GM20431 (cell line): ENCODE measurements at regions not wholly inside any gene's neighbourhood (a gene's known extent, or its start where the extent isn't known, plus 50 kb on each side); places are given as distances from the start of the nearest gene placed in this dataset.

ENCODE experiments used
- in situ Hi-C: fragments of 300-500 bp; cut with MseI, MboI; formaldehyde crosslinking; loops from one replicate; pipeline ENCODE4 v1.15.0; 2020; ENCODE audit warnings: low sequenced_read_pairs; ENCODE audit not compliant: unreplicated experiment

- in situ Hi-C loops: no loop called here
Measured at GRCh38 chr1:87219141-87219540, 109.5 kb upstream of the LMO4 start.

- in situ Hi-C loops: no loop called here
Measured at GRCh38 chr1:87219626-87220025, 109.1 kb upstream of the LMO4 start.

- in situ Hi-C loops: no loop called here
Measured at GRCh38 chr1:87220993-87221392, 107.7 kb upstream of the LMO4 start.

DNA sequence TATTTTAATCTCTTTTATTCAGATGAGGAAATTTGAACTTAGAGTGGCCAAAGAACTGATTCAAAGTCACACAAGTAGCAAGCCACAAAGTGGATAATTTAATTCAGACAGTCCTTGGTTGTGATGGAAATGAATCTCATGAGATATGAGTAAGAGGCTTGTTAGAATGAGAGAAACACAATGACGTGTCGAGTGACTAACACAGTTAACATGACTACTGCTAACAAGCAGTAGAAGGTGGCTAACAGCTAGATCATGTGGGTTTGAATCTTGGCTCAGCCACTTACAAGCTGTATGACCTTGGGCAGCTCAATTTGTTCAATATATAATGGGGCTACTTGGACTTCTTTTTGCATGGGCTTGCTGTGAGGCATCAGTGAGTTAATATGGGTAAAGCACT, 104.5 kb upstream of the LMO4 start:
- in situ Hi-C loops: no loop called here

DNA sequence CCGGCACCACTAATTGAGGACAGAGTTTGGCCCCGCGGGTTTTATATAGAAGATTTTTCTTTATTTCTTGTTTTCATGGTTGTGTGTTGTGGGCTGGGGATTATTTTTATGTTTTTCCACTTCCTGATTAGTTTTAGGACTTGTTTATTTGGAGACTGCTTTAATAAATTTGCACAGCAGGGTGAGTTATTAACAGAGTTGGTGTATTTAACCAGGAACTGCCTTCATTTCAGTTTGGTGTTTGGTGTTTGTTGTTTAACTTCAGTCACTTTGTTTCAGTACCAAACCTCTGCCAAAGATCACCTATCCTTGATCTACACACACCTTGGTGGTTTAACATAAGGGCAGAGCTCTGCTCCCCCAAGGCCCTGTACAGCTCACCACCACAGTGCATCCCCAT, 103.5 kb upstream of the LMO4 start:
- in situ Hi-C loops: no loop called here

DNA sequence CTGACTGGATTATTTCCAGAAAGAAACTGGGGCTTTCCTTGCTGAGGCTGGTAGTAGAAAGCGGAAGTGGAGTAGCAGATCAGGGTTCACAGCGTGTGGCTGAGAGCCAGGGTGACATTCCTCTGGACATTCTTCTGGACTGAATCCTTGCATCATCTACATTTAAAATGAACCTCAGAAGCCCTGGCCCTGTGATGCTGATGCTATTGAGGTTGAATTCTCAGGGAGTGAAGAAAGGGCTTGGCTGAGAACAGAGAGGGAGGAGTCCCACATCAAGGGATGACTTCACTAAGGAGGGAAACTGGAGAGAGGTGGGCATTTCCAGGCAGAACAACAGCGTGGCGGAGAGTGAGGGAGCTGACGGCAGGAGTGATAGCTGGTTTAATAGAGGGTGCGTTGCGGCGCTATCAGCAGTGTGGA, 102.3 kb upstream of the LMO4 start:
- in situ Hi-C loops: no loop called here

DNA sequence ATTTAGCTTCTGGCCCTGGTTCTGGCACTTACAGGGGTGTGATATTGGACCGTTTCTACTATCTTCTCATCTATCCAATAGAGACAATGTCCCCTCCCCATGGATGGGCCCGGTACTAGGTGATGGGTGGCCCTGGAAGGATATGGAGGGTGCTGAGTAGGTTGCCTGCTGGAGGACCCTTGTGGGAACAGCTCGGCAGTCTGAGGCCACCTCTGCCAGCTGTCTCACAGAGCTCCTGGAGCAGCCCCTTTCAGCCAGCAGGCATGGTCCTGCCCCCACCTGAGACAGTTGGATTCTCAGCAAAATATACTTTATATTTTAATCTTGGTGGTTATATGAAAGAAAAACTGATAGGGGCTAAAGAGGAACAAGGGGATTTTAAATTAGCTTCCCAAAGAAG, 101.0 kb upstream of the LMO4 start:
- in situ Hi-C loops: no loop called here

GRCh38 chr1:87230501-87230900, 98.2 kb upstream of the LMO4 start:
- in situ Hi-C loops: no loop called here

DNA sequence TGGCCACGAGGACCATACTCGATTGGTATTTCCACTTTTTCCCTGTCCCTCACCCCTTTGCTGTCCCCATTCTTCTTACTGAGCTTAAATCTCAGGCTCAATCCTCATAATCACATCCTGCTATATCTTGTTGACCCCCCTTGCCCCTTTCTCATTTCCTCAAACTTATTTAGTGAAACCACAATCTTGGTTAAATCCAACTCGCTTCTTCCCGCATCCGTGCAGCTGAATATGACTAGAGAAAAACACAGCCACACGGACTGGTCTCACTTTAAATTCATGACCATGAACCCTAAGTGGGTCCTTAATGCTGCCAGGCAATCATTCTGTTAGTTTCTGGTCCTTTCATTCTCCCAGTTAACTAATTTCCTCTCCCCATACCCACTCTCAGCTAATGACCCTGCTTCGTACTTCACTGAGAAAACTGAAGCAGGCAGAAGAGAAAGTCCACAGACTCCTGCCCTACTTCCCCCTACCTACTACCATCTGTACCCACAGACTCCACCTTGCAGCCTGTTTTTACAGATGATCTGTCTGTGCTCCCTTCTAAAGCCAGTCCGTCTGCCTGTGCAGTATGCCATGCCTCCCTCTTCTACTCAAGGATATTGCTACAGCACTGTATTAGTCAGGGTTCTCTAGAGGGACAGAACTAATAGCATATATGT, 96.8 kb upstream of the LMO4 start:
- in situ Hi-C loops: no loop called here

DNA sequence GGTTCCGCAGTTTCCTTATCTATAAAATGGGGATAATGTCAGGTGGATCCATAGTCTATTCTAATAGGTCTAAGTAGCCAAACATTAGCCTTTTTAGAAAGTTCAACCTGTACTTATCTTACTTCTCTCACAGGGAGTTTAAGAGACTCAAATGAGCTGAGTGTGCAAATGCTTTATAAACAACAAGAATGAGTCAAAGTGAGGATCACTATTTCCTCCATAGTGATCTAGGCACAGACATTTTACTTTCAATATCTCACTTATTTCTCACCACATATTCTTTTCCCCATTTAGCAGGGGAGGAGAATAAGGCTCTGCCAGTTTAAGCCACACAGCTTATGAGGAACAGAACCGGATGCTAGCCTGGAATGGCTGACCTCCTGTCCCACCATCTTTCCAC, 92.1 kb upstream of the LMO4 start:
- in situ Hi-C loops: no loop called here

GRCh38 chr1:87239997-87240605, 88.6 kb upstream of the LMO4 start:
- in situ Hi-C loops: no loop called here

GRCh38 chr1:87240661-87241285, 87.9 kb upstream of the LMO4 start:
- in situ Hi-C loops: no loop called here

DNA sequence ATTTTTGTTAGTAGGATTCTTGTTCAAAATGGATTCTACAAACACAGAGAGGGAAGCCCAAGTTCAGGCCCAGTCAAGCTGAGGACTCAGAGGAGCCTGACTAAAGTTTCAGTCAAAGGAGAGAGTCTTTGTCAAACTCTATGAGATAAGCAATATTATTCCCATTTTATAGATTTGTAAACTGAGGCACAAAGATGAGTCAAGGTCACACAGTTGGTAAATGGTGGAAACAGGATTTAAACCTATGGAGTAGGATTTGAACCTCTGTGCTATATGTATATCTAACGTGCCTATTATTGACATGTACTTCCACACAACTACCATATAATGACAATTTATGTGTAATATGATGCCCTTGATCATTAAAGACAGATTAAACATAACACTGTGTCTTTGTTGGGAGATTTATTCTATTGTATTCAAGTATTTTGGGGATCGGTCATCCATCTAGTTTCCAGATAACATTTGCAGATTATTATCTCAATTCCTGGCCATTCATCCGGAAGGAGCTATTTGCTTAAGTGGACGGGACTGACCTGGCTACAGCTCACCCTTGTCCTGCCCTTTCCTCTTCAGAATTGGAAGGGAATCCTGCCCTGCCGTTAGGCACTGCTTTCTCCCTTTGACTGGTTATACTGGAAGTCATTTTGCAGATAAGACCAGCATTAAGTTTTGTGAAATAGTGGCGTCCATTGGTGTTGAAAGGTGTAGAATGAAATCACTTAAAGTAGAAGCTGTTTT, 86.1 kb upstream of the LMO4 start:
- in situ Hi-C loops: no loop called here

DNA sequence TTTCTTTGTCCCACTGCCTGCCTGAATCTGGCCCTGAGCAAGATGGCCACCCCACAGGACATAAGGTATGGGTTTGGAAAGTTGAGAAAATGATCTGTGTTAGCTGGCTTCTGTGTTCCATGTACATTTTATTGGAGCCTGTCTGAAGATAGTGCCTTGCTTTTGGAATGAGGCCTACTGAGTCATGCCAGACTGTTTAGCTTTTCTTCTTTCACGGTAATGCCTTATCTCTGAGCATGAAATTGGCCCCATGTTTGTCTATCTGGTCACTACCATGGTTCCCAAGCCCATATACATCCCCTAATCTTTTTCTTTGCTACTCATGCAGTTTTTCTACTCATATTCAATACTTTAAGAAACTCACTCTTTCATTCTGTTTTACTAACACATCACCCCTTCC, 85.1 kb upstream of the LMO4 start:
- in situ Hi-C loops: no loop called here

DNA sequence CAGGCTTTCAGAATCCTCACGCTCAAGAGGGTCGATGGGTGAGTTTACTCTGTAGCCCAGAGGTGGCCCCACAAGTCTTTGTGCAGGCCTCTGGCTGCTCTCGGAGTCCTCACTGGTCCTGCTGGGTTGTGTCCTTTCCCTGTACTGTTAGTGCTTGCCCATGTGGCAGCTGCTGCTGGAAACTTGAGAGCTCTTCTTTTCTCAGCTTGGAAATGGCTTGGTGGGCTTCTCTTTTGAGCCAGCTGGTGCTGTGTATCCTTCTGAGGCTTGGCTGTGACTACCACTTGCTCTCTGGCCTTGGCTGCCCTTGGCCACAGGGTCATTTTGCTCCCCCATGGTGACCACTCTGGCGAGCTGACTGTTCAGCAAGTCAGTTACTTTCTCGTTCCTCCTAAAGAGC, 82.2 kb upstream of the LMO4 start:
- in situ Hi-C loops: no loop called here

DNA sequence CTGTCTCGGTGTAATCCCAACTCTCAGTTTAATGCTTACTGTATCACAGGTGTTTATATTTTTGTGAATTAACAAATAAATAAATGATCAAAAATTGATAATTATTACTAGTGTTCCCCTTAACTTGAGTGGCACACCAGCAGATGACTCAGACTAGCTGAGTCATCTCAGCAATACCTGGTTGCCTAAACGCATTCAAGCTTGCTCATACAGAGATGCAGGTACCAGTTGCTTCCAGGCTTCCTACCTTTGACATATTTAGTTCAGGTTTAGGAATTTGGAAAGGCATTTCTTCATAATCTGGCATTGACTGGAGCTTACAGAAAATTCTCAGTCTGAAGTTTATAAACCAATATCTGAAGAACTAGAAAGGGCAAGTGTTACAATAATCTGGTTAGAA, 78.9 kb upstream of the LMO4 start:
- in situ Hi-C loops: no loop called here

DNA sequence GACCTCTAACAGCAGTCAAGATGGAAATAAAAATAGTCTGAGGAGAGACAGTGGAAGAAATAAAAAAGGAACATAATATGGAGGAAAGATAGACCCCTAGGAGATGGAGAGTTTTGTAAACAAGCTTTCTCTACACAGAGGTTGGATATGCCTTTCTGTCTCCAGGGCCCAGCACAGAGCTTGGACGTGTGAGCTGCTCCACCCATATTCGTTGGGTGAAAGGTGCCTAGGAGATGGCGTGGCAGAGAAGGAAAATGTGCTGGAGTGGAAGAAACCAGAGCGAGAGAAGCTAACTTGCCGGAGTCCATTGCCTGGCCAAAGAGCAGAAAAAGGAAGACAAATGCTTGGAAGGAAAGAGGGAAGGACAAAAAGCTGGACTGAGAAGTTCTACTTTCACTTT, 78.3 kb upstream of the LMO4 start:
- in situ Hi-C loops: no loop called here

DNA sequence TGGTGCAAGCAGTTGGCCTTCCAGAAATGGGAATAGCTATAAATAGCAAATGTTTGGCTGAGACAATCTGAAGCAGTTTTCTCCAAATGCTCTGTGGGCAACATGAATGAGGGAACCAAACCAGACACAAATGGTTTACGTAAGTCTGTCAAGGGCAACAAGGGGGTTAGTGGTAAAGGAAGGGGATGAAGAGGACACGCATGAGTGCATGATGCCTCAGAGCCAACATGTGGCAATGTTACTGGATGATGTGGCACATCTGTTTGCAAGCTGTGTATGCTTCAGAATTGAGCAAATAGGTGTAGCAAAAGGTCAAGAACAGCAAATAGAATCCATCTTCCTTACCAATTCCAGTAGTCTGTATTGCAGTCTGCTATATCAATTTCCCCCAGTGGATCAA, 76.3 kb upstream of the LMO4 start:
- in situ Hi-C loops: no loop called here

GRCh38 chr1:87262688-87263087, 66.0 kb upstream of the LMO4 start:
- in situ Hi-C loops: no loop called here

GRCh38 chr1:87263281-87263680, 65.4 kb upstream of the LMO4 start:
- in situ Hi-C loops: no loop called here

DNA sequence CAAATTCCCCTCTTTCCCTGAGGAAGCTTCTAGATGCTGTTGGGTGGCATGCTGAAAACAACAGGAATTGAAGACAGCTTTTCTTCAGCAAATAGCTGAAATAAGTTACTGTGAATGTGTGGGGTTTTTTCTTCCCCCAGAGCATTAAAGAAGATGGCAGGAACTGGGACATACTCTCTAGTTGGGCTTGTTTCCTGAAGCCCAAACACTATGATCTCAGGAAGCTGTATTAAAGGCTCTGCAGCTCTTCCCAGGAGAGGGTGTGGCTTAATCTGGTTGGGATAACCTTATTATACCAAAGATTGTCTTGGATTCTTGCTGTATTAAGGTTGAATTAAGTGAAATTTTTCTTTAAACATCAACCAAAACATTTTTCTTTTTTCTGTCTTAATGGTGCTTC, 64.9 kb upstream of the LMO4 start:
- in situ Hi-C loops: no loop called here
